HEK293 (cell line): ENCODE measurements at regions not wholly inside any gene's neighbourhood (a gene's known extent, or its start where the extent isn't known, plus 50 kb on each side); places are given as distances from the start of the nearest gene placed in this dataset.

Experiments used
- CTCF ChIA-PET: fragments of 350-600 bp; formaldehyde crosslinking; extraction: SDS; loops from one replicate; lab custom pipeline; 2021; ENCODE audit warnings: antibody characterized with exemption; lab: Yijun Ruan, JAX
- POLR2A ChIA-PET: fragments of 300-600 bp; formaldehyde crosslinking; extraction: SDS; loops from one replicate; lab custom pipeline; 2020; ENCODE audit warnings: antibody characterized with exemption, inconsistent platforms; lab: Yijun Ruan, JAX
- H3K27ac ChIP-seq: fragments of 200-500 bp; sonication (Bioruptor generic); 2 replicates; pipeline ENCODE4 v1.5.1; 2014; ENCODE audit warnings: low read depth, low read length, control low read depth, inconsistent platforms; ENCODE audit errors: extremely low read depth
- H3K36me3 ChIP-seq, 2 experiments: fragments of 200-500 bp in 1 of 2; sonication (Bioruptor generic) in 1 of 2; 1 replicate in 1 of 2; 2 replicates in 1 of 2; pipeline ENCODE4 v1.5.1; 2014 to 2017; ENCODE audit warnings: inconsistent platforms in 2 of 2, low read length in 2 of 2; ENCODE audit not compliant: control insufficient read depth in 2 of 2, insufficient read depth in 1 of 2
- H3K4me1 ChIP-seq: fragments of 200-500 bp; sonication (Bioruptor generic); 2 replicates; pipeline ENCODE4 v1.5.1; 2014; ENCODE audit warnings: mild to moderate bottlenecking, low read length, inconsistent platforms; ENCODE audit not compliant: control insufficient read depth, insufficient read depth
- H3K4me3 ChIP-seq: 2 replicates; pipeline ENCODE4 v1.5.1; 2011; ENCODE audit warnings: low read depth, mild to moderate bottlenecking, control low read depth, low read length, moderate library complexity
- H3K9me3 ChIP-seq: fragments of 200-500 bp; sonication (Bioruptor generic); 2 replicates; pipeline ENCODE4 v1.5.1; 2014; ENCODE audit warnings: low read depth, low read length, inconsistent platforms; ENCODE audit not compliant: control insufficient read depth, insufficient read depth
- BCL11A ChIP-seq: fragments of 450-650 bp; formaldehyde crosslinking; IDR thresholded peaks from 2 replicates; pipeline ENCODE4 v1.5.1; 2016; ENCODE audit warnings: low read depth, missing biosample characterization, missing genetic modification characterization
- GLI4 ChIP-seq: fragments of 450-650 bp; formaldehyde crosslinking; IDR thresholded peaks from 2 replicates; pipeline ENCODE4 v1.5.1; 2016; ENCODE audit warnings: missing biosample characterization, missing genetic modification characterization
- SALL2 ChIP-seq: fragments of 450-650 bp; formaldehyde crosslinking; IDR thresholded peaks from 2 replicates; pipeline ENCODE4 v1.5.0; 2017; ENCODE audit warnings: missing biosample characterization, mild to moderate bottlenecking, missing genetic modification characterization, borderline replicate concordance
- ZBTB21 ChIP-seq: fragments of 450-650 bp; formaldehyde crosslinking; IDR thresholded peaks from 2 replicates; pipeline ENCODE4 v1.5.1; 2017; ENCODE audit warnings: missing biosample characterization, missing genetic modification characterization
- ZIC2 ChIP-seq: fragments of 450-650 bp; formaldehyde crosslinking; IDR thresholded peaks from 2 replicates; pipeline ENCODE4 v1.5.1; 2016; ENCODE audit warnings: missing biosample characterization, missing genetic modification characterization
- ZNF114 ChIP-seq: fragments of 450-650 bp; formaldehyde crosslinking; IDR thresholded peaks from 2 replicates; pipeline ENCODE4 v1.5.0; 2017; ENCODE audit warnings: missing biosample characterization, missing genetic modification characterization
- ZNF121 ChIP-seq: fragments of 450-650 bp; formaldehyde crosslinking; IDR thresholded peaks from 2 replicates; pipeline ENCODE4 v1.5.1; 2016; ENCODE audit warnings: missing biosample characterization, missing genetic modification characterization
- ZNF133 ChIP-seq: fragments of 450-650 bp; formaldehyde crosslinking; IDR thresholded peaks from 2 replicates; pipeline ENCODE4 v1.5.1; 2016; ENCODE audit warnings: missing biosample characterization, missing genetic modification characterization
- ZNF138 ChIP-seq: fragments of 450-650 bp; formaldehyde crosslinking; IDR thresholded peaks from 2 replicates; pipeline ENCODE4 v1.5.1; 2016; ENCODE audit warnings: missing biosample characterization, missing genetic modification characterization, borderline replicate concordance
- ZNF184 ChIP-seq: fragments of 450-650 bp; IDR thresholded peaks from 2 replicates; pipeline ENCODE4 v1.5.1; 2018; ENCODE audit warnings: missing biosample characterization, mild to moderate bottlenecking, missing genetic modification characterization
- ZNF266 ChIP-seq: fragments of 450-650 bp; formaldehyde crosslinking; IDR thresholded peaks from 2 replicates; pipeline ENCODE4 v1.5.1; 2016; ENCODE audit warnings: missing biosample characterization, missing genetic modification characterization, low read depth
- ZNF37A ChIP-seq: fragments of 450-650 bp; IDR thresholded peaks from 2 replicates; pipeline ENCODE4 v1.5.1; 2018; ENCODE audit warnings: missing biosample characterization, missing genetic modification characterization
- ZNF426 ChIP-seq: fragments of 450-650 bp; formaldehyde crosslinking; IDR thresholded peaks from 2 replicates; pipeline ENCODE4 v1.5.1; 2017; ENCODE audit warnings: missing biosample characterization, missing genetic modification characterization, mild to moderate bottlenecking, inconsistent platforms, moderate library complexity
- ZNF473 ChIP-seq: fragments of 450-650 bp; formaldehyde crosslinking; IDR thresholded peaks from 2 replicates; pipeline ENCODE4 v1.5.1; 2017; ENCODE audit warnings: missing biosample characterization, missing genetic modification characterization
- ZNF513 ChIP-seq: fragments of 450-650 bp; IDR thresholded peaks from 2 replicates; pipeline ENCODE4 v1.5.1; 2018; ENCODE audit warnings: missing biosample characterization, missing genetic modification characterization
- ZNF530 ChIP-seq: fragments of 450-650 bp; formaldehyde crosslinking; IDR thresholded peaks from 2 replicates; pipeline ENCODE4 v1.5.1; 2016; ENCODE audit warnings: low read depth, missing biosample characterization, missing genetic modification characterization
- ZNF544 ChIP-seq: fragments of 450-650 bp; formaldehyde crosslinking; IDR thresholded peaks from 2 replicates; pipeline ENCODE4 v1.5.0; 2017; ENCODE audit warnings: missing biosample characterization, missing genetic modification characterization
- ZNF548 ChIP-seq: fragments of 450-650 bp; formaldehyde crosslinking; IDR thresholded peaks from 2 replicates; pipeline ENCODE4 v1.5.1; 2016; ENCODE audit warnings: missing biosample characterization, missing genetic modification characterization
- ZNF560 ChIP-seq: fragments of 450-650 bp; formaldehyde crosslinking; IDR thresholded peaks from 2 replicates; pipeline ENCODE4 v1.5.1; 2017; ENCODE audit warnings: missing biosample characterization, missing genetic modification characterization, borderline replicate concordance
- ZNF571 ChIP-seq: fragments of 450-650 bp; formaldehyde crosslinking; IDR thresholded peaks from 2 replicates; pipeline ENCODE4 v1.5.0; 2017; ENCODE audit warnings: missing biosample characterization, missing genetic modification characterization
- ZNF585B ChIP-seq: fragments of 450-650 bp; formaldehyde crosslinking; IDR thresholded peaks from 2 replicates; pipeline ENCODE4 v1.5.1; 2016; ENCODE audit warnings: missing biosample characterization, missing genetic modification characterization
- ZNF623 ChIP-seq: fragments of 450-650 bp; formaldehyde crosslinking; IDR thresholded peaks from 2 replicates; pipeline ENCODE4 v1.5.1; 2016; ENCODE audit warnings: missing biosample characterization, missing genetic modification characterization
- ZNF654 ChIP-seq: fragments of 450-650 bp; formaldehyde crosslinking; IDR thresholded peaks from 2 replicates; pipeline ENCODE4 v1.5.1; 2016; ENCODE audit warnings: low read depth, missing biosample characterization, missing genetic modification characterization
- ZSCAN30 ChIP-seq: fragments of 450-650 bp; IDR thresholded peaks from 2 replicates; pipeline ENCODE4 v1.5.1; 2018; ENCODE audit warnings: missing biosample characterization, mild to moderate bottlenecking, missing genetic modification characterization, moderate library complexity
- TF ChIP-seq, protein P1 (sequence below): fragments of 450-650 bp; IDR thresholded peaks from 2 replicates; pipeline ENCODE4 v1.5.1; 2018; ENCODE audit warnings: missing biosample characterization, mild to moderate bottlenecking, missing genetic modification characterization
- TF ChIP-seq, protein P2 (sequence below): fragments of 450-650 bp; formaldehyde crosslinking; IDR thresholded peaks from 2 replicates; pipeline ENCODE4 v1.5.1; 2016; ENCODE audit warnings: missing biosample characterization, missing genetic modification characterization
- TF ChIP-seq, protein P3 (sequence below): fragments of 450-650 bp; formaldehyde crosslinking; IDR thresholded peaks from 2 replicates; pipeline ENCODE4 v1.5.1; 2016; ENCODE audit warnings: missing biosample characterization, missing genetic modification characterization
- TF ChIP-seq, protein P4 (sequence below): fragments of 450-650 bp; formaldehyde crosslinking; IDR thresholded peaks from 2 replicates; pipeline ENCODE4 v1.5.1; 2016; ENCODE audit warnings: missing biosample characterization, missing genetic modification characterization, low read depth

DNA sequence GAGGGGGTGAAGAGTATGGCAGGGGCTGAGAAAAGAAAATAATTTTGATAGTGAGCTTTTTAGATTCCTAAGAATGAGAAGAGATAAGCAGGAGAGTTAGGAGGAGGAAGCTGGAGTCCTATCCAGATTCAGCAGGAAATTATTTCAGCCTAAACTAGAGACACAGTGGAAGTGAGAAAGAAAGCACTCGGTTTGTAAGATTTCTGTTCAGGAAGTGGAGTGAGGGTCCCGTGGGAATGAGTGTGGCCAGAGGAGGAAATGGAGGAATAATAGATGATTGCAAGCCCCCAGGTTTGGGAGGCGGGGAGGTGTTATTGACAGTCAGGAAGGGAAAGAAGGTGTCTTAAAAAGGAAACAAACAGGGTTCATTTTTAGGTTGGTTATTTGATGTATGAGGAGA, 84.8 kb upstream of the NRP1 start:
- TF ChIP-seq, protein P1, sequence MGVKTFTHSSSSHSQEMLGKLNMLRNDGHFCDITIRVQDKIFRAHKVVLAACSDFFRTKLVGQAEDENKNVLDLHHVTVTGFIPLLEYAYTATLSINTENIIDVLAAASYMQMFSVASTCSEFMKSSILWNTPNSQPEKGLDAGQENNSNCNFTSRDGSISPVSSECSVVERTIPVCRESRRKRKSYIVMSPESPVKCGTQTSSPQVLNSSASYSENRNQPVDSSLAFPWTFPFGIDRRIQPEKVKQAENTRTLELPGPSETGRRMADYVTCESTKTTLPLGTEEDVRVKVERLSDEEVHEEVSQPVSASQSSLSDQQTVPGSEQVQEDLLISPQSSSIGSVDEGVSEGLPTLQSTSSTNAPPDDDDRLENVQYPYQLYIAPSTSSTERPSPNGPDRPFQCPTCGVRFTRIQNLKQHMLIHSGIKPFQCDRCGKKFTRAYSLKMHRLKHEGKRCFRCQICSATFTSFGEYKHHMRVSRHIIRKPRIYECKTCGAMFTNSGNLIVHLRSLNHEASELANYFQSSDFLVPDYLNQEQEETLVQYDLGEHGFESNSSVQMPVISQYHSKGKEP: no peak
- TF ChIP-seq ZNF513 (tag by site-specific recombination) (no peak), GLI4 (no peak), ZNF654 (no peak), ZNF560 (no peak), ZNF184 (no peak), ZNF548 (tag by site-specific recombination) (no peak), ZNF133 (tag by site-specific recombination) (no peak), ZNF266 (tag by site-specific recombination) (no peak), ZNF544 (no peak)
- TF ChIP-seq, protein P2, sequence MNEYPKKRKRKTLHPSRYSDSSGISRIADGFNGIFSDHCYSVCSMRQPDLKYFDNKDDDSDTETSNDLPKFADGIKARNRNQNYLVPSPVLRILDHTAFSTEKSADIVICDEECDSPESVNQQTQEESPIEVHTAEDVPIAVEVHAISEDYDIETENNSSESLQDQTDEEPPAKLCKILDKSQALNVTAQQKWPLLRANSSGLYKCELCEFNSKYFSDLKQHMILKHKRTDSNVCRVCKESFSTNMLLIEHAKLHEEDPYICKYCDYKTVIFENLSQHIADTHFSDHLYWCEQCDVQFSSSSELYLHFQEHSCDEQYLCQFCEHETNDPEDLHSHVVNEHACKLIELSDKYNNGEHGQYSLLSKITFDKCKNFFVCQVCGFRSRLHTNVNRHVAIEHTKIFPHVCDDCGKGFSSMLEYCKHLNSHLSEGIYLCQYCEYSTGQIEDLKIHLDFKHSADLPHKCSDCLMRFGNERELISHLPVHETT (tag by site-specific recombination): no peak
- ChIA-PET POLR2A (no interaction called here), CTCF (no interaction called here)
- Histone ChIP-seq H3K4me3 (no peak overlapping the region), H3K9me3 (no peaks in the 10 kb centered on the region), H3K4me1 (no peaks in the 10 kb centered on the region), H3K36me3 (no peaks in the 10 kb centered on the region), H3K27ac (no peak overlapping the region)

GRCh38 chr10:33418301-33418700, 83.8 kb upstream of the NRP1 start:
- TF ChIP-seq ZIC2 (tag by site-specific recombination) (no peak), ZNF473 (tag by site-specific recombination) (no peak), ZNF37A (tag by site-specific recombination) (no peak), ZNF571 (tag by site-specific recombination) (no peak), ZNF266 (tag by site-specific recombination) (no peak), ZNF585B (tag by site-specific recombination) (no peak), ZNF121 (tag by site-specific recombination) (no peak), ZSCAN30 (no peak), ZBTB21 (tag by site-specific recombination) (no peak), ZNF114 (tag by site-specific recombination) (no peak), ZNF623 (tag by site-specific recombination) (no peak), ZNF530 (tag by site-specific recombination) (no peak), SALL2 (no peak), ZNF426 (no peak), ZNF138 (tag by site-specific recombination) (no peak), BCL11A (tag by site-specific recombination) (no peak)
- TF ChIP-seq, protein P3, sequence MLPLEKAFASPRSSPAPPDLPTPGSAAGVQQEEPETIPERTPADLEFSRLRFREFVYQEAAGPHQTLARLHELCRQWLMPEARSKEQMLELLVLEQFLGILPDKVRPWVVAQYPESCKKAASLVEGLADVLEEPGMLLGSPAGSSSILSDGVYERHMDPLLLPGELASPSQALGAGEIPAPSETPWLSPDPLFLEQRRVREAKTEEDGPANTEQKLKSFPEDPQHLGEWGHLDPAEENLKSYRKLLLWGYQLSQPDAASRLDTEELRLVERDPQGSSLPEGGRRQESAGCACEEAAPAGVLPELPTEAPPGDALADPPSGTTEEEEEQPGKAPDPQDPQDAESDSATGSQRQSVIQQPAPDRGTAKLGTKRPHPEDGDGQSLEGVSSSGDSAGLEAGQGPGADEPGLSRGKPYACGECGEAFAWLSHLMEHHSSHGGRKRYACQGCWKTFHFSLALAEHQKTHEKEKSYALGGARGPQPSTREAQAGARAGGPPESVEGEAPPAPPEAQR (tag by site-specific recombination): no peak
- TF ChIP-seq, protein P4, sequence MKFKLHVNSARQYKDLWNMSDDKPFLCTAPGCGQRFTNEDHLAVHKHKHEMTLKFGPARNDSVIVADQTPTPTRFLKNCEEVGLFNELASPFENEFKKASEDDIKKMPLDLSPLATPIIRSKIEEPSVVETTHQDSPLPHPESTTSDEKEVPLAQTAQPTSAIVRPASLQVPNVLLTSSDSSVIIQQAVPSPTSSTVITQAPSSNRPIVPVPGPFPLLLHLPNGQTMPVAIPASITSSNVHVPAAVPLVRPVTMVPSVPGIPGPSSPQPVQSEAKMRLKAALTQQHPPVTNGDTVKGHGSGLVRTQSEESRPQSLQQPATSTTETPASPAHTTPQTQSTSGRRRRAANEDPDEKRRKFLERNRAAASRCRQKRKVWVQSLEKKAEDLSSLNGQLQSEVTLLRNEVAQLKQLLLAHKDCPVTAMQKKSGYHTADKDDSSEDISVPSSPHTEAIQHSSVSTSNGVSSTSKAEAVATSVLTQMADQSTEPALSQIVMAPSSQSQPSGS (tag by site-specific recombination): no peak
- Histone ChIP-seq H3K4me1 (no peaks in the 10 kb centered on the region), H3K36me3 (no peaks in the 10 kb centered on the region), H3K27ac (no peak overlapping the region), H3K9me3 (no peaks in the 10 kb centered on the region), H3K4me3 (no peak overlapping the region)
- ChIA-PET CTCF (no interaction called here), POLR2A (no interaction called here)
